Mucosa of rectum (tissue), 2 donors: ENCODE measurements at regions not wholly inside any gene's neighbourhood (a gene's known extent, or its start where the extent isn't known, plus 50 kb on each side); places are given as distances from the start of the nearest gene placed in this dataset.

Experiments used
- H3K27ac ChIP-seq, 2 donors: one replicate each; pipeline ENCODE4 v1.7.0; 2013; ENCODE audit warnings: inconsistent platforms in 2 of 2, low read depth in 2 of 2, low read length in 2 of 2
- H3K27me3 ChIP-seq, 2 donors: one replicate each; pipeline ENCODE4 v1.7.0; 2013; ENCODE audit warnings: low read length in 2 of 2; ENCODE audit not compliant: control insufficient read depth in 2 of 2, insufficient read depth in 2 of 2
- H3K36me3 ChIP-seq, 2 donors: one replicate each; pipeline ENCODE4 v1.7.0; 2013; ENCODE audit warnings: low read length in 2 of 2; ENCODE audit not compliant: control insufficient read depth in 2 of 2, insufficient read depth in 2 of 2
- H3K4me1 ChIP-seq, 2 donors: one replicate each; pipeline ENCODE4 v1.7.0; 2013; ENCODE audit warnings: low read length in 2 of 2, mild to moderate bottlenecking in 1 of 2; ENCODE audit not compliant: control insufficient read depth in 2 of 2, insufficient read depth in 2 of 2
- H3K4me3 ChIP-seq, 2 donors: one replicate each; pipeline ENCODE4 v1.7.0; 2013; ENCODE audit warnings: low read length in 2 of 2
- H3K9ac ChIP-seq, 2 donors: one replicate each; pipeline ENCODE4 v1.7.0; 2013; ENCODE audit warnings: low read length in 2 of 2, low read depth in 1 of 2, mild to moderate bottlenecking in 1 of 2
- H3K9me3 ChIP-seq, 2 donors: one replicate each; pipeline ENCODE4 v1.7.0; 2013; ENCODE audit warnings: low read length in 2 of 2; ENCODE audit not compliant: control insufficient read depth in 2 of 2
- donor health status: healthy.
- donor health status: Normal muscosa, but diverticular disease.

DNA sequence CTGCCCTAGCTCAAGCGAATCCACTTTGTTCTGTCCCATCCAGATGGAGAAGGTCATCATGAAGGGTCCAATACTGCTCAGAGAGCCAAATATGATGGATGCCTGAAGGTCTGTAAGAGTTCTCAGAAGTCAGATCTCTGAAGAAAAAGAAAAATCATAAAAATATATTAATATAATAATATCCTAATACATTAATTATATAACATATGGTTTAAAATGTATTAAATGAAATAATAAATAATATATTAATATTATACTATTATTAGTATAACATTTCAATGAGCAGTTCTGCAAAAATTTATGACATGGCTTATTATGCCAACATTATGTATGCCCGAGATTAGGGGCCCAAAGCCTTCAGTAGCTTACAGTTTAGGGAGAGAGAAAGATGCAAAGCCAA lies 78.2 kb upstream of the GPR12 start:
- Histone ChIP-seq H3K4me3 (no peak overlapping the region), H3K27me3 (peaks cover 0 to 2% of the 10 kb centered on the region in 2 donors), H3K9ac (no peak overlapping the region), H3K4me1 (no peaks in the 10 kb centered on the region), H3K27ac (no peak overlapping the region), H3K36me3 (no peaks in the 10 kb centered on the region), H3K9me3 (no peaks in the 10 kb centered on the region)

DNA sequence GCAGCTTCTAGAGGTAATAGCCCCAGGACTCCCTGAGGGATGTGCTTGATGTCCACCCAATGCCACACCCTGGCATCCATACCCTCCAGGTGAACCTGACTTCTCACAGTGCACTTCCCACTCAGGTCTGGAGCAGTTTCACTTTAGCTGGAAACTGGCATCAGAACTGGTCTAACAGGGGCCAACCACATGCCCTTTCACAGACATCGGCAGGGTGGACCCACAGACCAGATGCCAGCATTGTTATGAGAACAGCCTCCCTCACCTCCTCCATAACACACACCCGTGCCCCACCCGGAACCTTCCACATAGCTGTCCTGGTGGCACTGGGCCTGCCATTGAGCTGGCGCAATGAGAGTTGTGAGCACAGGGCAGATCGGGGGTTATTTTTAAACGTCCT lies 77.4 kb upstream of the GPR12 start:
- Histone ChIP-seq H3K4me1 (no peaks in the 10 kb centered on the region), H3K27me3 (peaks cover 0 to 2% of the 10 kb centered on the region in 2 donors), H3K9ac (no peak overlapping the region), H3K4me3 (no peak overlapping the region), H3K9me3 (no peaks in the 10 kb centered on the region), H3K36me3 (no peaks in the 10 kb centered on the region), H3K27ac (no peak overlapping the region)

DNA sequence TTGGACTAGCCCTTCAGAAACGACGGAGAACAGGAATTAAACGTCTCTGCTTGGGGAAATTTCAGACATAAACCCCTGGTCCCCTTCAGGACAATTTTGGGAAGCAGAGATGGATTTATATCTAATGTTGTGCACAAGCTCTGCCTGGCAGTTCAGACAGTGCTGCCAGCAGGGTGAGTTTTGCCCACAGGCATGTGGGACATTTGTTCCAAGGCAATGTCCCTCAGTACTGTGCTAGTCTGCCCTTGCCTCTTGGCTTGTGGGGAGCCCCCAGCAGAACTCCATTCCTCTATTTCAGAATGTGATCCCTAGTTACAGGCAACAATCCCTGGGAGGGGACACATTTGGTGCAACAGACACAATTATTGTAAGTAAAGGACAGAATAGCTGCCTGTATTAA lies 76.5 kb upstream of the GPR12 start:
- Histone ChIP-seq H3K27ac (no peak overlapping the region), H3K36me3 (no peaks in the 10 kb centered on the region), H3K4me3 (no peak overlapping the region), H3K27me3 (peaks cover 0 to 2% of the 10 kb centered on the region in 2 donors), H3K9ac (no peak overlapping the region), H3K9me3 (no peaks in the 10 kb centered on the region), H3K4me1 (no peaks in the 10 kb centered on the region)

DNA sequence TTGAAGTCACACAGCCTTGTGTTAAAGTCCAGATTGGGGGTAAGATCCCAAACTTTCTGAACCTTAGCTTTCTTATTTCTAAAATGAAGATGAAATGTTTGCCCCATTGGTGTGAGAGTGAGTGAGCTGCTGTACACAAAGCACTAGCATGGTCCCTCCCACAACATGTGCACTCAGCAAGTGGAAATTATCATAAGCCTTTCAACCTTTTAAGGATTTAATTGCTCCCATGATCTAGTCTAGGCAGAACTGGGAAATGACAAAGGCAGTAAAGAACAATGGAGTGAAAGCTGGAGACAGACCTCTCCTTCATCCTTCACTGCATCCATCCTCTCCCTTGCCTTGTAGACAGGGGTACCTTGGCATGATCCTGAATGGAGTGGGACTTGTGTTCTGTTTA lies 76.0 kb upstream of the GPR12 start:
- Histone ChIP-seq H3K9me3 (no peaks in the 10 kb centered on the region), H3K27me3 (peaks cover 0 to 2% of the 10 kb centered on the region in 2 donors), H3K4me1 (no peaks in the 10 kb centered on the region), H3K4me3 (no peak overlapping the region), H3K9ac (no peak overlapping the region), H3K36me3 (no peaks in the 10 kb centered on the region), H3K27ac (no peak overlapping the region)

DNA sequence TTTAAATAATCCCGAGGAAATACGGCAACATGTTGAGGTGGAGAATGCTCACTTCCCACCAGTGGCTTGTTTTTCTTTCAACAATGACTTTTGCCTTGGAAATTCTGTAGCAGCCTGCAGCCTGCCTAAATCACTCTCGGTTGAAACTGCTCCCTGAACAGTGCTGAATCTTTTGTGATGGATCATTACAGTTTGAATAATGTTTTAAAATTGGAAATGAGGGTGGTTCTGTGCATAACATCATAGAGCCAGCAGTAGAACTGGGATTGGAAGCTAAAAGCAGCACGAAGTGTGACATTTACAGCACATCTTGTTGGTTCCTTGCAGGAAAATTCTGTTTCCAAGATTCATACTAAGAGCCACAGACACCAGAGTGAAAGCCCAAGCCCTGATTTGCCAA lies 74.1 kb upstream of the GPR12 start:
- H3K27me3 ChIP-seq = peaks cover 0 to 2% of the 10 kb centered on the region in 2 donors
- no peak overlapping the region for H3K27ac ChIP-seq
- no peaks in the 10 kb centered on the region for H3K36me3 ChIP-seq
- no peak overlapping the region for H3K9ac ChIP-seq
- H3K9me3 ChIP-seq = no peaks in the 10 kb centered on the region
- H3K4me1 ChIP-seq = no peaks in the 10 kb centered on the region
- H3K4me3 ChIP-seq = no peak overlapping the region

DNA sequence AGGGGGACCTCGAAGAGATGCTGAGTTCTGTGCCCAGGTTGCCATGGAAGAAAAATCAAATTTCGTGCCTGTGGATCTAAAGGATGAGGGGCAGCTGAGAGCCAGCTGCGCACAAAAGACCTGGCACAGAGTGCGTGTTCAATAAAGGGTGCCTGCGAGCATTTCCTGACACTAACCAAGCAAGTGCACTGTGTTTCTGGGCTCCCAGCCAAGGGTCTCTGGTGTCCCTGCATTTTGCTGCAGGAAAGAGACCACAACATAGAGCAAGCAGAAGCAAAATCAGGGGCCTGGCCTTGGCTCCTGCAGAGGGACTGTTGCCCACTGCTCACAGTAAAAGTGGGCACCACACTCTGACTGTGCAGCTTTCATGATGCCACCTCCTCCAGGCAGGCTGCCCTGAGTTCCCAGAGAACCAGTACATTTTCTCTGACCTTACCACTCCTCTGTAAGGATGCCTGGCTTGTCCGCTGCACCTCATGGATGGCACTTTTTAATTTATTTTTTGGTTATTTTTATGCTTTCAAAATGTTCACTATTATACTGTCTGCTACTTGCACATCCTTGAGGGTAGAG lies 70.8 kb upstream of the GPR12 start:
- no peaks in the 10 kb centered on the region for H3K4me1 ChIP-seq
- no peak overlapping the region for H3K27ac ChIP-seq
- H3K9ac ChIP-seq = no peak overlapping the region
- no peaks in the 10 kb centered on the region for H3K36me3 ChIP-seq
- no peaks in the 10 kb centered on the region for H3K9me3 ChIP-seq
- H3K4me3 ChIP-seq = no peak overlapping the region
- H3K27me3 ChIP-seq = no peaks in the 10 kb centered on the region

DNA sequence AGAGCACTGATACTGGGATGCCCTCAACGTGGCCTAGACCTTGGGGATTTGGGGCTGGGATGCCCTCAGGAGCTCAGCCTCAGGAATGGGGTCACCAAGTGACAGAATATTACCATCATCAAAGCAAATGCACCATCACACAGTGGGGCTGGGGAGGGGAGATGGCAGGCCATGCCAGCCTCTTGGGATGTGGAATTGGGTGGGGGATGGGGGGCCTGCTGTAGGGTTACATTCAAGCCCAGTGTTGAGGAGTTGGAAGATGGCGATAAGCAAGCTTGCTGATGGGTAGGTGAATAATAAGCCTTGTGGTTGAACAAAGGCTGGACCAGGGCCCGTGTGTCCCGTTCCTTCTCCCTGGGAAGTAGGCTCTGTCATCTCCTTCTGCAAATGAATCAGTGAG lies 69.1 kb upstream of the GPR12 start:
- no peak overlapping the region for H3K9ac ChIP-seq
- H3K27ac ChIP-seq = no peak overlapping the region
- H3K36me3 ChIP-seq = no peaks in the 10 kb centered on the region
- no peaks in the 10 kb centered on the region for H3K4me1 ChIP-seq
- H3K9me3 ChIP-seq = no peaks in the 10 kb centered on the region
- H3K27me3 ChIP-seq = no peaks in the 10 kb centered on the region
- H3K4me3 ChIP-seq = no peak overlapping the region

DNA sequence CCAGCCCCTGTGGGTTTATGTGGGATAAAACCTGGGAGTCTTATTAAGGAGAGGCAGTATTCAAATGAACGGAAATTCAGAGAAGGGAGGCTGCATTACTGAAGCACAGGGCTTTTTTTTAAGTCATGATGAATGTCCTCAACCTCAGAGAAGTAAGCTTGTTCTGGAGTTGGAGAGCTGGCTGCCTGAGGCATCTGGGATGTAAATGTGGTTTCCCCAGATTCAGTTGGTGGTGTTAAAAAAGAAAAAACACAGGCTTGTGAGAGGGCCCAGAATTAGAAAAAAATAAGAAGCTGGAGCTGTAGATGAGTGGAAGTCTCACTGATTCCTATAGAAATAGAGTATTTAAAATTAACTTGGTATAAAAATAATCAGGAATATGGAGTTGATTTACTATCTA lies 64.0 kb upstream of the GPR12 start:
- Histone ChIP-seq H3K9ac (no peak overlapping the region), H3K27ac (no peak overlapping the region), H3K4me3 (no peak overlapping the region), H3K36me3 (no peaks in the 10 kb centered on the region), H3K9me3 (no peaks in the 10 kb centered on the region), H3K4me1 (no peaks in the 10 kb centered on the region), H3K27me3 (no peaks in the 10 kb centered on the region)

DNA sequence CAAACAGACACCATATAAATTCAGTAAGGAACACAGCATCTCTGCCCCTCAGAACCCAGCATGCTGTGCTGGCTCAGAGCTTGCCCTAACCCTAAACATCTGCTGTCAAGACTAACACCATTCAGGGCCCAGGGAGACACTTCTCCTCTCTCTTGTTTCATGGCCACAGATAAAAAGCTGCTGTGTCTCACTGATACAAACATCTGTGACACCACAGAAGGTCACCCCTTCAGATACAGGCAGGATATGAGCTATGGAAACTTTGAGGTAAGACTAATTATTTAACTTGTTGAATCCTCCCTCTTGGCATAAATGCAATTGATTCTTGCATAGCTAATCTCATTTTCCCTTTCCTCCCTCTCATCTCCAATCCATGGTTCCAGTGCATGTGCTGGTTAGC lies 61.6 kb upstream of the GPR12 start:
- Histone ChIP-seq H3K4me1 (no peaks in the 10 kb centered on the region), H3K4me3 (no peak overlapping the region), H3K36me3 (no peaks in the 10 kb centered on the region), H3K27me3 (peaks cover 0 to 3% of the 10 kb centered on the region in 2 donors), H3K9ac (no peak overlapping the region), H3K9me3 (no peaks in the 10 kb centered on the region), H3K27ac (no peak overlapping the region)

DNA sequence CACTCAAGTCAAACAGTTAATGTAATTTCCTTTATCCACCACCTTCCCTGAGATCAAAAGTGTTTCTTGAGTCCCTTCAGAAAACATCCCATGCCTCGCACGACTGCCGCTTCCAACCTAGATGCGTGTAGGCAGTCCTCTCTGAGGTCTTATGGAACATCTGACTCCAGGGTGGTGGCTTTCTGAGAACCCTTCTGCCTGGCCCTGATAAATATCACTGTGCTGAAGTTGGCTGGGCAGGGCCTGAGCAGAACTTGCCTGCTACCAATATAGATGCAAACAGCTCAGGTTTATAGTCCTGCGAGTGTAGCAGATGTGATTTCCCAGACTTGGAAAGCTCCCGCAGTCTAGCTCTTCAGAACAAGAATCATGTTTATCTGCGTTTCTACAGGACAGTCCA lies 61.1 kb upstream of the GPR12 start:
- H3K9ac ChIP-seq = no peak overlapping the region
- H3K9me3 ChIP-seq = no peaks in the 10 kb centered on the region
- no peak overlapping the region for H3K4me3 ChIP-seq
- no peak overlapping the region for H3K27ac ChIP-seq
- no peaks in the 10 kb centered on the region for H3K4me1 ChIP-seq
- peaks cover 0 to 3% of the 10 kb centered on the region in 2 donors for H3K27me3 ChIP-seq
- no peaks in the 10 kb centered on the region for H3K36me3 ChIP-seq

DNA sequence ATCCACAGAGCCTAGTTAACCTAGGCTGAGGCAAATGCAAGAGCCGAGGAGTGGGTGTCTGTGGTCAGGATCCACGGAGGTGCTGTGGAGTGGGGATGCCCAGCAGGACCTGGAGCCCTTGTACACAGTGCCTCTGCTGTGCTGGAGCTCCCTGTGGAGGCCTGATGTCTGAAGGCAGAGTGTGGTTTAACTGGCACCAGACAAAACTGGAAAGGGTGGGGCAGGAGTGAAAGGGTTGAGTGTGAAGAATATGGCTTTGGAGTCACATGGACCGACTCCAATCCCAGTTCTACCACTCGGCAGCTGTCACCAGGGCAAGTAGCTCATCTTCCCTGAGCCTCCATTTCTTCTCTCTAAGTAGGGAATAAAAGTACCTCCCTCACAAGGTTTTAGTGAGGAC lies 60.3 kb upstream of the GPR12 start:
- Histone ChIP-seq H3K9ac (no peak overlapping the region), H3K27ac (no peak overlapping the region), H3K4me3 (no peak overlapping the region), H3K4me1 (no peaks in the 10 kb centered on the region), H3K9me3 (no peaks in the 10 kb centered on the region), H3K27me3 (peaks cover 0 to 5% of the 10 kb centered on the region in 2 donors), H3K36me3 (no peaks in the 10 kb centered on the region)
